IMR-90 (cell line): ENCODE measurements at regions not wholly inside any gene's neighbourhood (a gene's known extent, or its start where the extent isn't known, plus 50 kb on each side); places are given as distances from the start of the nearest gene placed in this dataset.

ENCODE experiments used
- ATAC-seq: fragments of 200-7000 bp; cut with Tn5 transposase; 2 replicates; pipeline ENCODE4 v1.9.1; 2020; ENCODE audit warnings: low read depth, mild to moderate bottlenecking, moderate library complexity
- BruUV-seq: library from RNA; stranded (reverse); fragments of 400-500 nt; replicated peaks from 2 replicates; lab custom pipeline; 2021; lab: Mats Ljungman, UMichigan
- CTCF ChIA-PET: fragments of 300-600 bp; formaldehyde crosslinking; extraction: SDS; loops from one replicate; lab custom pipeline; 2021; ENCODE audit warnings: antibody characterized with exemption; lab: Yijun Ruan, JAX
- POLR2A ChIA-PET: fragments of 300-600 bp; sonication (Branson Sonifier 250); formaldehyde crosslinking; loops from one replicate; lab custom pipeline; 2022; ENCODE audit warnings: antibody characterized with exemption; ENCODE audit not compliant: unreplicated experiment; lab: Charles Lee
- DNase-seq: peaks from one replicate; pipeline ENCODE4 v3.0.0; 2013
- H2AFZ ChIP-seq: replicated peaks from 2 replicates; pipeline ENCODE3; 2013; ENCODE audit warnings: low read length, mild to moderate bottlenecking; ENCODE audit not compliant: poor library complexity
- H2AK5ac ChIP-seq: 2 replicates; pipeline ENCODE4 v1.6.1; 2013; ENCODE audit warnings: low read depth, low read length, inconsistent platforms
- H2AK9ac ChIP-seq: replicated peaks from 2 replicates; pipeline ENCODE3; 2013; ENCODE audit warnings: mild to moderate bottlenecking, low read depth, low read length, moderate library complexity; ENCODE audit not compliant: poor library complexity
- H2BK120ac ChIP-seq: 2 replicates; pipeline ENCODE4 v1.6.1; 2013; ENCODE audit warnings: low read depth, low read length, inconsistent platforms
- H2BK15ac ChIP-seq: 3 replicates; pipeline ENCODE4 v1.6.1; 2013; ENCODE audit warnings: low read depth, low read length, inconsistent platforms
- H2BK20ac ChIP-seq: 2 replicates; pipeline ENCODE4 v1.6.1; 2013; ENCODE audit warnings: low read depth, mild to moderate bottlenecking, inconsistent platforms, low read length, moderate library complexity
- H2BK5ac ChIP-seq: 2 replicates; pipeline ENCODE4 v1.6.1; 2013; ENCODE audit warnings: mild to moderate bottlenecking, low read depth, low read length, inconsistent platforms; ENCODE audit not compliant: poor library complexity, severe bottlenecking
- H3K14ac ChIP-seq: replicated peaks from 2 replicates; pipeline ENCODE4 v1.6.1; 2013; ENCODE audit warnings: low read depth, low read length, inconsistent platforms
- H3K18ac ChIP-seq: 2 replicates; pipeline ENCODE4 v1.6.1; 2013; ENCODE audit warnings: low read depth, low read length, control low read depth
- H3K23ac ChIP-seq: 2 replicates; pipeline ENCODE4 v1.6.1; 2013; ENCODE audit warnings: low read depth, low read length, inconsistent platforms
- H3K27ac ChIP-seq: 2 replicates; pipeline ENCODE4 v1.5.1; 2013; ENCODE audit warnings: mild to moderate bottlenecking, control low read depth, low read length; ENCODE audit not compliant: insufficient read depth
- H3K27me3 ChIP-seq: 2 replicates; pipeline ENCODE4 v1.6.1; 2013; ENCODE audit warnings: low read length; ENCODE audit not compliant: control insufficient read depth, insufficient read depth
- H3K36me3 ChIP-seq: 2 replicates; pipeline ENCODE4 v1.6.1; 2013; ENCODE audit warnings: low read length, mixed read lengths; ENCODE audit not compliant: control insufficient read depth, insufficient read depth
- H3K4ac ChIP-seq: 2 replicates; pipeline ENCODE4 v1.6.1; 2013; ENCODE audit warnings: low read depth, low read length, inconsistent platforms
- H3K4me1 ChIP-seq: 2 replicates; pipeline ENCODE4 v1.6.1; 2013; ENCODE audit warnings: low read length, mixed read lengths; ENCODE audit not compliant: control insufficient read depth, insufficient read depth
- H3K4me2 ChIP-seq: 2 replicates; pipeline ENCODE4 v1.6.1; 2013; ENCODE audit warnings: low read depth, mild to moderate bottlenecking, control low read depth, low read length, moderate library complexity
- H3K4me3 ChIP-seq: 2 replicates; pipeline ENCODE4 v1.5.1; 2013; ENCODE audit warnings: low read depth, mild to moderate bottlenecking, control low read depth, low read length, moderate library complexity; ENCODE audit not compliant: insufficient read depth
- H3K56ac ChIP-seq: 2 replicates; pipeline ENCODE4 v1.6.1; 2013; ENCODE audit warnings: low read length, inconsistent platforms; ENCODE audit not compliant: insufficient read depth; ENCODE audit errors: extremely low read depth
- H3K79me1 ChIP-seq, 2 experiments: 2 replicates each; pipeline ENCODE4 v1.6.1; 2013; ENCODE audit warnings: low read length in 2 of 2, inconsistent platforms in 1 of 2, low read depth in 1 of 2
- H3K9ac ChIP-seq: 2 replicates; pipeline ENCODE4 v1.6.1; 2013; ENCODE audit warnings: low read depth, low read length, control low read depth
- H3K9me1 ChIP-seq: 2 replicates; pipeline ENCODE4 v1.6.1; 2013; ENCODE audit warnings: low read length, inconsistent platforms; ENCODE audit not compliant: insufficient read depth
- H3K9me3 ChIP-seq: 2 replicates; pipeline ENCODE4 v1.6.1; 2013; ENCODE audit warnings: low read length; ENCODE audit not compliant: control insufficient read depth, insufficient read depth
- H4K20me1 ChIP-seq: 2 replicates; pipeline ENCODE4 v1.6.1; 2013; ENCODE audit warnings: low read length, inconsistent platforms; ENCODE audit not compliant: insufficient read depth
- H4K5ac ChIP-seq: 2 replicates; pipeline ENCODE4 v1.6.1; 2013; ENCODE audit warnings: mild to moderate bottlenecking, low read depth, low read length, control low read depth
- H4K8ac ChIP-seq, 2 experiments: 2 replicates each; pipeline ENCODE4 v1.6.1; 2013; ENCODE audit warnings: low read depth in 2 of 2, low read length in 2 of 2, control low read depth in 1 of 2, inconsistent platforms in 1 of 2
- H4K91ac ChIP-seq: 2 replicates; pipeline ENCODE4 v1.6.1; 2013; ENCODE audit warnings: low read depth, low read length, inconsistent platforms; ENCODE audit not compliant: insufficient read depth
- BHLHE40 ChIP-seq: fragments of 150-350 bp; IDR thresholded peaks from 2 replicates; pipeline ENCODE4 v1.6.1; 2016; ENCODE audit warnings: mild to moderate bottlenecking, low read depth, low read length
- CEBPB ChIP-seq: IDR thresholded peaks from 2 replicates; pipeline ENCODE4 v1.6.1; 2012; ENCODE audit warnings: low read depth, low read length, improper control_type of control experiment
- FOS ChIP-seq: fragments of 150-350 bp; IDR thresholded peaks from 2 replicates; pipeline ENCODE4 v1.6.1; 2016; ENCODE audit warnings: low read depth, low read length
- MAFK ChIP-seq: IDR thresholded peaks from 2 replicates; pipeline ENCODE4 v1.6.1; 2012; ENCODE audit warnings: low read depth, low read length, improper control_type of control experiment
- MAZ ChIP-seq: IDR thresholded peaks from 2 replicates; pipeline ENCODE4 v1.6.1; 2012; ENCODE audit warnings: low read depth, mild to moderate bottlenecking, low read length, improper control_type of control experiment, moderate library complexity, borderline replicate concordance
- RAD21 ChIP-seq: IDR thresholded peaks from 2 replicates; pipeline ENCODE4 v1.6.1; 2012; ENCODE audit warnings: low read length, improper control_type of control experiment
- RCOR1 ChIP-seq: IDR thresholded peaks from 2 replicates; pipeline ENCODE4 v1.6.1; 2012; ENCODE audit warnings: mild to moderate bottlenecking, low read length, improper control_type of control experiment; ENCODE audit not compliant: insufficient replicate concordance
- RFX5 ChIP-seq: IDR thresholded peaks from 2 replicates; pipeline ENCODE4 v1.8.0; 2012; ENCODE audit warnings: low read depth, mild to moderate bottlenecking, low read length, moderate library complexity
- WGBS, 2 experiments: methylation state at CpG; one replicate each; pipeline versions ENCODE4 v1.1.5 to v1.1.7; 2013; ENCODE audit warnings: missing lambda C conversion rate in 2 of 2; ENCODE audit not compliant: insufficient read length in 1 of 2; ENCODE audit errors: extremely low coverage in 2 of 2; 5-methylcytosine and 5-hydroxymethylcytosine counted together
- dilution Hi-C: fragments of 300-500 bp; cut with HindIII; formaldehyde crosslinking; loops from one replicate; pipeline ENCODE4 v1.14.3; 2018; ENCODE audit warnings: low sequenced_read_pairs; ENCODE audit not compliant: unreplicated experiment
- in situ Hi-C: fragments of 300-500 bp; cut with MboI; formaldehyde crosslinking; loops from 3 replicates; pipeline ENCODE4 v1.14.3; 2019; ENCODE audit warnings: low sequenced_read_pairs, inconsistent platforms, mixed read lengths
- intact Hi-C: fragments of 100-400 bp; cut with micrococcal nuclease; formaldehyde crosslinking; loops from 2 replicates; pipeline ENCODE4 v1.10.0; 2022
- TF ChIP-seq, protein P1 (sequence below): fragments of 150-350 bp; IDR thresholded peaks from 2 replicates; pipeline ENCODE4 v1.6.1; 2016; ENCODE audit warnings: low read depth, mild to moderate bottlenecking, low read length, moderate library complexity, borderline replicate concordance

DNA sequence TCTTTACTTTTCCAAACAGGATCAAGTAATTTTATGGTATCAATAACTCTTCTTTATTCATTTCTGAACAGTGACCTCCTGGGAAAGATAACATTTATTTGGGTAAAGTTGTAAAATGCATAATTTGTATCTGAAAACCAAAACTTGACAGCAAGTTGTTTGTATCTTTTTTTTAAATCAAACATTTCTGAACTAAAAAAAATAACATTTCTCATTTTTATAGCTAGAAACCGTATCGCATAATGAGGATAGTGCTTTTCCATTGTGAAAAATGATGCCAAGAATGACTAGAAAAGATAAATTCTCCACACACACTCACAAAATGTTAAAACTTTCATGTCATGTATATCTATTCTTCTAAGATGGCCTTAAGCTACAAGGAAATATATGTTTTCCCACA is 578.2 kb downstream of the RIT2 start:
- Histone ChIP-seq H4K91ac (no peak overlapping the region), H3K4me2 (no peak overlapping the region), H3K14ac (no peak overlapping the region), H2BK5ac (no peak overlapping the region), H3K4me3 (no peak overlapping the region), H2BK20ac (no peak overlapping the region), H2AK9ac (no peak overlapping the region), H3K23ac (no peak overlapping the region), H3K9me3 (peaks cover 3% of the 10 kb centered on the region; the same call in 1 of the 2 replicates), H2AFZ (no peak overlapping the region), H3K36me3 (no peaks in the 10 kb centered on the region), H2BK15ac (no peak overlapping the region), H3K27me3 (no peaks in the 10 kb centered on the region), H3K79me1 (no peaks in the 10 kb centered on the region), H3K9me1 (no peaks in the 10 kb centered on the region), H2AK5ac (no peak overlapping the region), H4K20me1 (no peaks in the 10 kb centered on the region), H3K18ac (no peak overlapping the region), H3K4ac (no peak overlapping the region), H3K56ac (no peak overlapping the region), H2BK120ac (no peak overlapping the region), H4K8ac (no peak overlapping the region), H4K5ac (no peak overlapping the region), H3K9ac (no peak overlapping the region), H3K4me1 (no peaks in the 10 kb centered on the region), H3K27ac (no peak overlapping the region)
- ChIA-PET CTCF (no interaction called here), POLR2A (no interaction called here)
- ATAC-seq = no peak
- BruUV-seq = no TSS peak
- intact Hi-C loops (no loop called here), in situ Hi-C loops (no loop called here), dilution Hi-C loops (no loop called here)
- TF ChIP-seq RCOR1 (no peak), FOS (no peak), MAZ (no peak), CEBPB (no peak), BHLHE40 (no peak), MAFK (no peak), RFX5 (no peak), RAD21 (no peak)
- TF ChIP-seq, protein P1, sequence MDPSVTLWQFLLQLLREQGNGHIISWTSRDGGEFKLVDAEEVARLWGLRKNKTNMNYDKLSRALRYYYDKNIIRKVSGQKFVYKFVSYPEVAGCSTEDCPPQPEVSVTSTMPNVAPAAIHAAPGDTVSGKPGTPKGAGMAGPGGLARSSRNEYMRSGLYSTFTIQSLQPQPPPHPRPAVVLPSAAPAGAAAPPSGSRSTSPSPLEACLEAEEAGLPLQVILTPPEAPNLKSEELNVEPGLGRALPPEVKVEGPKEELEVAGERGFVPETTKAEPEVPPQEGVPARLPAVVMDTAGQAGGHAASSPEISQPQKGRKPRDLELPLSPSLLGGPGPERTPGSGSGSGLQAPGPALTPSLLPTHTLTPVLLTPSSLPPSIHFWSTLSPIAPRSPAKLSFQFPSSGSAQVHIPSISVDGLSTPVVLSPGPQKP = no peak
- no peak for DNase-seq
- WGBS, 2 experiments = no CpG with 5 or more reads among the region's 2 CpGs
